Type B pancreatic cell (in vitro differentiated cells): ENCODE measurements at regions not wholly inside any gene's neighbourhood (a gene's known extent, or its start where the extent isn't known, plus 50 kb on each side); places are given as distances from the start of the nearest gene placed in this dataset.
"Not testable (repeated sequence)": the region's sequence is repeated elsewhere in the genome, so short reads cannot be mapped to it uniquely, and the experiment has no call there.

Source experiments
- DNase-seq: peaks from one replicate; pipeline ENCODE4 v3.0.0; 2021; ENCODE audit warnings: mixed read lengths; ENCODE audit not compliant: unreplicated experiment; ENCODE audit errors: extremely low spot score
- H3K27ac Mint-ChIP-seq: 2 replicates; pipeline ENCODE4 v1.8.0; 2021; ENCODE audit warnings: mild to moderate bottlenecking, mixed read lengths
- H3K27me3 Mint-ChIP-seq: 2 replicates; pipeline ENCODE4 v1.8.0; 2021; ENCODE audit warnings: mixed read lengths
- H3K36me3 Mint-ChIP-seq: 2 replicates; pipeline ENCODE4 v1.8.0; 2021; ENCODE audit warnings: mixed read lengths
- H3K4me1 Mint-ChIP-seq: one replicate; pipeline ENCODE4 v1.8.0; 2021; ENCODE audit warnings: mixed read lengths; ENCODE audit not compliant: unreplicated experiment
- H3K4me3 Mint-ChIP-seq: 2 replicates; pipeline ENCODE4 v1.8.0; 2021; ENCODE audit warnings: mild to moderate bottlenecking, mixed read lengths
- H3K9me3 Mint-ChIP-seq: 2 replicates; pipeline ENCODE4 v1.8.0; 2021; ENCODE audit warnings: mixed read lengths
- CTCF ChIP-seq: fragments of 200-600 bp; sonication (generic); conservative IDR thresholded peaks from 2 replicates; pipeline ENCODE4 v1.5.0; 2021; ENCODE audit warnings: antibody characterized with exemption, mild to moderate bottlenecking

GRCh38 chr6:109875973-109876372 is 102.1 kb upstream of the GPR6 start:
- Mint-ChIP-seq H3K27ac (no peak overlapping the region), H3K27me3 (no peaks in the 10 kb centered on the region), H3K36me3 (no peaks in the 10 kb centered on the region), H3K4me3 (no peak overlapping the region), H3K4me1 (peaks cover 24% of the 10 kb centered on the region), H3K9me3 (peaks cover 7% of the 10 kb centered on the region)
- DNase-seq = no peak
- no peak for TF ChIP-seq CTCF

GRCh38 chr6:109877028-109878004 is 100.8 kb upstream of the GPR6 start:
- H3K36me3 Mint-ChIP-seq = no peaks in the 10 kb centered on the region
- H3K9me3 Mint-ChIP-seq = peaks cover 13% of the 10 kb centered on the region
- H3K27me3 Mint-ChIP-seq = no peaks in the 10 kb centered on the region
- peak overlapping the region; percentile 42 for H3K4me3 Mint-ChIP-seq
- peaks cover 19% of the 10 kb centered on the region for H3K4me1 Mint-ChIP-seq
- H3K27ac Mint-ChIP-seq = peak overlapping the region; percentile 90
- DNase-seq = no peak
- no peak for TF ChIP-seq CTCF

GRCh38 chr6:109878005-109878690 is 100.0 kb upstream of the GPR6 start:
- H3K27me3 Mint-ChIP-seq, H3K36me3 Mint-ChIP-seq, DNase-seq: not testable (repeated sequence)
- H3K9me3 Mint-ChIP-seq = peaks cover 13% of the 10 kb centered on the region
- H3K4me3 Mint-ChIP-seq = peak overlapping the region; percentile 42
- H3K4me1 Mint-ChIP-seq = peaks cover 19% of the 10 kb centered on the region
- H3K27ac Mint-ChIP-seq = peak overlapping the region; percentile 90

GRCh38 chr6:109879081-109879480 is 99.0 kb upstream of the GPR6 start:
- not testable (repeated sequence) for DNase-seq, H3K27me3 Mint-ChIP-seq, H3K36me3 Mint-ChIP-seq
- H3K4me1 Mint-ChIP-seq = peaks cover 19% of the 10 kb centered on the region
- H3K27ac Mint-ChIP-seq = peak overlapping the region; percentile 90
- peak overlapping the region; percentile 65 for H3K4me3 Mint-ChIP-seq
- peaks cover 13% of the 10 kb centered on the region for H3K9me3 Mint-ChIP-seq

GRCh38 chr6:109879521-109879920 is 98.6 kb upstream of the GPR6 start:
- DNase-seq = no peak
- Mint-ChIP-seq H3K36me3 (no peaks in the 10 kb centered on the region), H3K27me3 (no peaks in the 10 kb centered on the region), H3K4me3 (peak overlapping the region; percentile 65), H3K9me3 (peaks cover 13% of the 10 kb centered on the region), H3K4me1 (peaks cover 19% of the 10 kb centered on the region), H3K27ac (peak overlapping the region; percentile 90)
- TF ChIP-seq CTCF = no peak

GRCh38 chr6:109881069-109881468 is 97.0 kb upstream of the GPR6 start:
- Mint-ChIP-seq H3K4me1 (peaks cover 19% of the 10 kb centered on the region), H3K9me3 (peaks cover 13% of the 10 kb centered on the region)
- H3K27me3 Mint-ChIP-seq, H3K27ac Mint-ChIP-seq, H3K4me3 Mint-ChIP-seq, DNase-seq, H3K36me3 Mint-ChIP-seq: not testable (repeated sequence)

GRCh38 chr6:109881953-109882490 is 96.1 kb upstream of the GPR6 start:
- not testable (repeated sequence) for H3K36me3 Mint-ChIP-seq, DNase-seq, H3K27me3 Mint-ChIP-seq, H3K4me3 Mint-ChIP-seq
- Mint-ChIP-seq H3K9me3 (peaks cover 13% of the 10 kb centered on the region), H3K4me1 (peaks cover 19% of the 10 kb centered on the region), H3K27ac (peak overlapping the region; percentile 85)
